ENCODE measurements at regions not wholly inside any gene's neighbourhood (a gene's known extent, or its start where the extent isn't known, plus 50 kb on each side); places are given as distances from the start of the nearest gene placed in this dataset.

DNA sequence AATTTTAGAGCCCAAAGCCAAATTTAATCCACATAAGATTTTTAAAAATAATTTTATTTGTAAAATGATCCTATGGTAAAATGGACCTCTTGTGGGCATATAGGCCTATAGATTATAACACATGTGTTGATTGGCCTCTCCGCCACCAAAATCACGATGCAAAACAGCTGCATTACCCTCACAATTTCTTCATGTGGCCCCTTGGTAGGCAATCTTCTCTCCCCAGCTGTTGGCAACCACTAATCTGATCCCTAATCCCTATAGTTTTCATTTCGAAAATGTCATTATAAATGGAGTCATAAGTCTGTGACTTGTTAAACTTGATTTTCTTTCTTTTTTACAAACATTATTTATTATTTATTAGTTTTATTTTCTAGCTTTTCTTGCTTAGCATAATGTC is 263.9 kb upstream of the SULF2 start:
- TF ChIP-seq, protein P1, sequence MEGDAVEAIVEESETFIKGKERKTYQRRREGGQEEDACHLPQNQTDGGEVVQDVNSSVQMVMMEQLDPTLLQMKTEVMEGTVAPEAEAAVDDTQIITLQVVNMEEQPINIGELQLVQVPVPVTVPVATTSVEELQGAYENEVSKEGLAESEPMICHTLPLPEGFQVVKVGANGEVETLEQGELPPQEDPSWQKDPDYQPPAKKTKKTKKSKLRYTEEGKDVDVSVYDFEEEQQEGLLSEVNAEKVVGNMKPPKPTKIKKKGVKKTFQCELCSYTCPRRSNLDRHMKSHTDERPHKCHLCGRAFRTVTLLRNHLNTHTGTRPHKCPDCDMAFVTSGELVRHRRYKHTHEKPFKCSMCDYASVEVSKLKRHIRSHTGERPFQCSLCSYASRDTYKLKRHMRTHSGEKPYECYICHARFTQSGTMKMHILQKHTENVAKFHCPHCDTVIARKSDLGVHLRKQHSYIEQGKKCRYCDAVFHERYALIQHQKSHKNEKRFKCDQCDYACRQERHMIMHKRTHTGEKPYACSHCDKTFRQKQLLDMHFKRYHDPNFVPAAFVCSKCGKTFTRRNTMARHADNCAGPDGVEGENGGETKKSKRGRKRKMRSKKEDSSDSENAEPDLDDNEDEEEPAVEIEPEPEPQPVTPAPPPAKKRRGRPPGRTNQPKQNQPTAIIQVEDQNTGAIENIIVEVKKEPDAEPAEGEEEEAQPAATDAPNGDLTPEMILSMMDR (IDR thresholded peaks at IDR 0.05): no peak
- Mint-ChIP-seq H3K4me1 (ENCODE audit: low read depth) (no peaks in the 10 kb centered on the region), H3K27me3 (peaks cover 3% of the 10 kb centered on the region), H3K4me3 (no peak overlapping the region), H3K36me3 (ENCODE audit: low read depth) (no peaks in the 10 kb centered on the region), H3K9me3 (no peaks in the 10 kb centered on the region), H3K27ac (no peak overlapping the region)
- no peak for DNase-seq
- CTCF ChIA-PET: interaction anchor here (1.0 kb wide), 1 partner anchor 323 kb away, joined by 3 read pairs; no protein-coding TSS in a partner anchor
- POLR2A ChIA-PET: no interaction called here
- no peak for ATAC-seq
- intact Hi-C loops (cut with micrococcal nuclease): no loop called here

DNA sequence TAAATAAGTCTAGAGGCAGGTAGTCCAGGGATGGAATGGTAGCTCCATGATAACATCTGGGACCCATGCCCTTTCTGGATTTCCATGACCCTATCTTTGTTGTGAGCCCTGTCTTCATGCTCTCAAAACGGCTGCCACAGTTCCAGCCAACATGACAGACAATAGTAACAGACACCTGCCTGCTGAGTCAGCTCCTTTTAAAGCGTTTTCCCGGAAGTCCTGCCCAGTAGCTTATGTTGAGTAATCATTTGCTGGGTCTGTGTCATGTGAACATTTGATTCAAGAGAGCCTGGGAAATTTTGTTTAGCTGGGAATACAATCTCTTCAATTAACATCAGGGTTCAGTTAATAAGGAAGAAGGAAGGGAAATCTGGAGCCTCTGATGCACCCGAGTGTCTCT is 262.2 kb upstream of the SULF2 start:
- ATAC-seq: no peak
- no peak for DNase-seq
- intact Hi-C loops (cut with micrococcal nuclease): no loop called here
- TF ChIP-seq, protein P1 (IDR thresholded peaks at IDR 0.05): no peak
- Mint-ChIP-seq H3K36me3 (ENCODE audit: low read depth) (no peaks in the 10 kb centered on the region), H3K4me1 (ENCODE audit: low read depth) (no peaks in the 10 kb centered on the region), H3K9me3 (no peaks in the 10 kb centered on the region), H3K27ac (no peak overlapping the region), H3K27me3 (peaks cover 3% of the 10 kb centered on the region), H3K4me3 (no peak overlapping the region)
- ChIA-PET CTCF (interaction anchor here (1.1 kb wide), 1 partner anchor 573 kb away, joined by 3 read pairs; no protein-coding TSS in a partner anchor), POLR2A (no interaction called here)

DNA sequence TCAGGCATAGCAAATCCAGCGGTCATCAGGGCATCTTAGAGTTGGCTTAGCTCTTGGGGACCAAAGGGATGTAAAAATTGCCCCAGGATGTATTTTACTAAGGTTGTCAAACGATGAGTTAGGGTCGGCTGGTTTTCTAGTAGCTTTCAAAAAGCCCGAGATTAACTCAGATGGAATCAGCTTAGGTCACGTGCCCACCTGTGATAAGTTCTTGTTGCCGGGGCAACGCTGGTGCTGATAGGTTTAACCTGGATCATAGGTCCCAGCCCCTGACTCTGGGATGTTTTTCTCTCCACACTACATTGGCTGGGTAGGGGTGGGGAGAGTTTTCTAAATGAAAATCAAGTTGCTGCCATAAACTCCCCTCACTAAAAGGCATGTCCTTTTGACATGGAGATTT is 257.3 kb upstream of the SULF2 start:
- H3K27ac Mint-ChIP-seq: no peak overlapping the region
- no peak for DNase-seq
- no peak for ATAC-seq
- H3K9me3 Mint-ChIP-seq: no peaks in the 10 kb centered on the region
- ChIA-PET CTCF (no interaction called here), POLR2A (no interaction called here)
- TF ChIP-seq, protein P1 (IDR thresholded peaks at IDR 0.05): no peak
- no peaks in the 10 kb centered on the region for H3K36me3 Mint-ChIP-seq (ENCODE audit: low read depth)
- H3K27me3 Mint-ChIP-seq: peaks cover 5% of the 10 kb centered on the region
- no peak overlapping the region for H3K4me3 Mint-ChIP-seq
- no peaks in the 10 kb centered on the region for H3K4me1 Mint-ChIP-seq (ENCODE audit: low read depth)
- intact Hi-C loops (cut with micrococcal nuclease): no loop called here

DNA sequence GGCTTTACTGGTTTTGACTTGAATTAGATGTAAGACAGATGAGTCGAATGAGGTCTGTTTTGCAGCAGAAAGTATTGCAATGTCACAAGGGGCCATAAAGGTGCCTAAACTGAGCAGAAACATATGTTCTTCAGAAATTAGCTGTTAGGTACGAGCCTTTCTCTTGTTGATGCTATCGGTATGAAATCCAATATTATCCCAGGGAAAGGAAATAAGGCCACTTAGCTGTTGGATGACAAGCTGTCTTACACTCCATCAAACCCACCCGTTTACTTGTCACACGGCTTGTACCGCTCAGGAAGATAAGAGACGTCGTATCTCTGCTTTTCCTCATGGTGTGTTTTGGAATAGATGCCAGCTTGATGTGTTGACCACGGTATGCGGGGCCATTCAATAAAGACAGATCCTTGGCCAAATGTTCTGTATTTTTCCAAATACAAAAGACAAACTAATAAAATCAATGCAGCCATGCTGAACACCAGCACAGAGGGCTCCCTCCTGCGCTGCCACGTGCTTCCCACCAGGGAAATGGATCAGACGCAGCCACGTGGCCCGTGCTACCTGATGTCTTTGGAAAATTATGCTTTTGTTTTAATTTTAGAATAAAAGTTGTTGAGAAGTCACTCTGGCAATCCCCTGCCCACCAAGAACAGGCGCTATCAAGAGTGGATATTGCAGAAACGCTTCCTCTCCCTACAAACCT is 255.9 kb upstream of the SULF2 start:
- Mint-ChIP-seq H3K4me3 (no peak overlapping the region), H3K4me1 (ENCODE audit: low read depth) (no peaks in the 10 kb centered on the region), H3K36me3 (ENCODE audit: low read depth) (no peaks in the 10 kb centered on the region), H3K9me3 (no peaks in the 10 kb centered on the region), H3K27me3 (peaks cover 5% of the 10 kb centered on the region), H3K27ac (no peak overlapping the region)
- TF ChIP-seq, protein P1 (IDR thresholded peaks at IDR 0.05): no peak
- intact Hi-C loops (cut with micrococcal nuclease): no loop called here
- no peak for ATAC-seq
- CTCF ChIA-PET: no interaction called here
- no peak for DNase-seq
- POLR2A ChIA-PET: interaction anchor here (1.5 kb wide), 1 partner anchor 9 kb away, joined by 3 read pairs; no protein-coding TSS in a partner anchor

DNA sequence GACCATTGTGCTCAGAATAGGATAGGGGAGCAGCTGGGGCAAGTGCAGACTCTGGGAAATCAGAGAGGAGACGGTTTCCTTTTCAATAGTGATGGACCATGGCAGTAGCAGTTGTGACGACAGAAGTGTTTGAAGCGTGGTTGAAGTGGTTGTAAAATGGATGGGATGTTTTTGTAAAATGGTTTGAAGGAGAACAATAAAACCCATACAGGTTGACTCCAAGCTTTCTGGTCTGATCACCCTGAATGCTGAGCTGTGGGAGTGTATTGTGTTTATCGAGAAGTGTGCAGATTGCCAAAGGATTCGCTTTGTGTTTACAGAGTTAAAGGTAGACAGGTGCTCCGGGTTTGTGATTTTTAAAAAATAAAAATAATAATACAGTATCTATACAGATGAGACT is 255.2 kb upstream of the SULF2 start:
- CTCF ChIA-PET: no interaction called here
- Mint-ChIP-seq H3K4me3 (no peak overlapping the region), H3K36me3 (ENCODE audit: low read depth) (no peaks in the 10 kb centered on the region), H3K9me3 (no peaks in the 10 kb centered on the region), H3K4me1 (ENCODE audit: low read depth) (no peaks in the 10 kb centered on the region), H3K27me3 (peaks cover 5% of the 10 kb centered on the region), H3K27ac (no peak overlapping the region)
- intact Hi-C loops (cut with micrococcal nuclease): no loop called here
- ATAC-seq (no peak), DNase-seq (no peak)
- POLR2A ChIA-PET: interaction anchor here (1.5 kb wide), 1 partner anchor 10 kb away, joined by 3 read pairs; no protein-coding TSS in a partner anchor
- TF ChIP-seq, protein P1 (IDR thresholded peaks at IDR 0.05): no peak
